ENCODE measurements at regions not wholly inside any gene's neighbourhood (a gene's known extent, or its start where the extent isn't known, plus 50 kb on each side); places are given as distances from the start of the nearest gene placed in this dataset.

DNA sequence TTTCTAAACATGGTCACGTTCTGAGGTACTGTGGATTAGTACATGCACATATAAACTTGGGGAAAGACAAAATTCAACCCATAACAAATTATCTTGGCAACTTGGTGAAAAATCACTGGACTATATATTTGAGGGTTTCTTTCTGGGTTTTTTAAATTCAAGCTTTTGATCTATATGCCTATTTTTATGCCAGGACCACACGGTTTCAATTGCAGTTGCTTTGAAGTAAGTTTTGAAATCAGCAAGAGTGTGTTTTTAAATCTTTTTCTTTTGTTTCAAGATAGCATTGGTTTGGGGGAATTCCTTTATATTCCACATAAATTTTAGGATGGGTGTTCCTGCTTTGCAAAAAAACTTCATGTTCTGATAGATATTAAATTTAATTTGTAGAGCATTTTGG lies 406.4 kb upstream of the VWC2 start:
- CTCF ChIA-PET = no interaction called here
- no peaks in the 10 kb centered on the region for H3K9me2 ChIP-seq (ENCODE audit: insufficient read depth)
- POLR2A ChIA-PET = no interaction called here
- H3K4me3 ChIP-seq (replicated peaks in 1 of 2; ENCODE audit: low read depth in 1 of 2, low read length in 2 of 2) = no peak overlapping the region
- RAD21 ChIA-PET (ENCODE audit: low non-redundant PET in 1 of 2, low total read pairs in 2 of 2, uncharacterized antibody in 2 of 2, unreplicated experiment in 2 of 2) = no interaction called here
- H2AFZ ChIP-seq (ENCODE audit: low read depth, low read length, poor library complexity, severe bottlenecking) = no peak overlapping the region
- peaks cover 12 to 21% of the 10 kb centered on the region in 2 experiments; a peak in 2 of 4 replicates for H3K9me3 ChIP-seq (ENCODE audit: control insufficient read depth in 1 of 2, insufficient read depth in 1 of 2, low read depth in 1 of 2, low read length in 2 of 2)
- no peaks in the 10 kb centered on the region for H4K20me1 ChIP-seq (ENCODE audit: insufficient read depth)
- no peaks in the 10 kb centered on the region for H3K27me3 ChIP-seq (ENCODE audit: insufficient read depth, low read length)
- intact Hi-C loops (cut with micrococcal nuclease) = no loop called here
- DNase-seq (ENCODE audit: low read depth, low spot score) = no peak
- no peak for TF ChIP-seq SP1 (IDR thresholded peaks at IDR 0.05; ENCODE audit: low read depth)
- no peak for TF ChIP-seq SRF (IDR thresholded peaks at IDR 0.05; ENCODE audit: low read depth)
- TF ChIP-seq CEBPB (IDR thresholded peaks at IDR 0.05; ENCODE audit: low read depth) = no peak
- TF ChIP-seq EGR1 (IDR thresholded peaks at IDR 0.05; ENCODE audit: low read depth) = no peak
- TF ChIP-seq JUND (IDR thresholded peaks at IDR 0.05) = no peak
- TF ChIP-seq, protein P1, sequence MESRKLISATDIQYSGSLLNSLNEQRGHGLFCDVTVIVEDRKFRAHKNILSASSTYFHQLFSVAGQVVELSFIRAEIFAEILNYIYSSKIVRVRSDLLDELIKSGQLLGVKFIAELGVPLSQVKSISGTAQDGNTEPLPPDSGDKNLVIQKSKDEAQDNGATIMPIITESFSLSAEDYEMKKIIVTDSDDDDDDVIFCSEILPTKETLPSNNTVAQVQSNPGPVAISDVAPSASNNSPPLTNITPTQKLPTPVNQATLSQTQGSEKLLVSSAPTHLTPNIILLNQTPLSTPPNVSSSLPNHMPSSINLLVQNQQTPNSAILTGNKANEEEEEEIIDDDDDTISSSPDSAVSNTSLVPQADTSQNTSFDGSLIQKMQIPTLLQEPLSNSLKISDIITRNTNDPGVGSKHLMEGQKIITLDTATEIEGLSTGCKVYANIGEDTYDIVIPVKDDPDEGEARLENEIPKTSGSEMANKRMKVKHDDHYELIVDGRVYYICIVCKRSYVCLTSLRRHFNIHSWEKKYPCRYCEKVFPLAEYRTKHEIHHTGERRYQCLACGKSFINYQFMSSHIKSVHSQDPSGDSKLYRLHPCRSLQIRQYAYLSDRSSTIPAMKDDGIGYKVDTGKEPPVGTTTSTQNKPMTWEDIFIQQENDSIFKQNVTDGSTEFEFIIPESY (IDR thresholded peaks at IDR 0.05; ENCODE audit: extremely low read depth, insufficient replicate concordance, low read length) = no peak
- TF ChIP-seq ZFX (IDR thresholded peaks at IDR 0.05) = no peak
- TF ChIP-seq TCF7L2 (IDR thresholded peaks at IDR 0.05; ENCODE audit: borderline replicate concordance, extremely low read depth, insufficient read depth, insufficient read length) = no peak
- TF ChIP-seq EZH2phosphoT487 (IDR thresholded peaks at IDR 0.05; ENCODE audit: borderline replicate concordance) = no peak
- no peak for TF ChIP-seq FOSL1 (IDR thresholded peaks at IDR 0.05; ENCODE audit: low read depth)
- TF ChIP-seq, protein P2, sequence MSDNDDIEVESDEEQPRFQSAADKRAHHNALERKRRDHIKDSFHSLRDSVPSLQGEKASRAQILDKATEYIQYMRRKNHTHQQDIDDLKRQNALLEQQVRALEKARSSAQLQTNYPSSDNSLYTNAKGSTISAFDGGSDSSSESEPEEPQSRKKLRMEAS (IDR thresholded peaks at IDR 0.05) = no peak
- no peak for TF ChIP-seq ELF1 (IDR thresholded peaks at IDR 0.05; ENCODE audit: borderline replicate concordance, low read depth)
- no peak for TF ChIP-seq ZNF274 (IDR thresholded peaks at IDR 0.05; ENCODE audit: low read depth, low read length)
- no peak for TF ChIP-seq CBX3 (IDR thresholded peaks at IDR 0.05; ENCODE audit: low read depth)
- no peak for TF ChIP-seq POLR2AphosphoS5 (IDR thresholded peaks at IDR 0.05; ENCODE audit: low read depth, low read length)
- no peak for TF ChIP-seq RAD21 (IDR thresholded peaks at IDR 0.05; ENCODE audit: low read depth)
- TF ChIP-seq POLR2A (IDR thresholded peaks at IDR 0.05; ENCODE audit: borderline replicate concordance, extremely low read depth, insufficient read depth, insufficient read length) = no peak
- TF ChIP-seq EZH2 (IDR thresholded peaks at IDR 0.05) = no peak
- TF ChIP-seq SIN3A (IDR thresholded peaks at IDR 0.05; ENCODE audit: low read depth) = no peak
- no peak overlapping the region for H3K4me2 ChIP-seq (ENCODE audit: low read length)
- no peak overlapping the region for H3K9ac ChIP-seq (ENCODE audit: low read length)
- no peaks in the 10 kb centered on the region for H3K36me3 ChIP-seq (ENCODE audit: control insufficient read depth in 1 of 2, insufficient read depth in 2 of 2, low read length in 2 of 2)
- no peaks in the 10 kb centered on the region for H3K4me1 ChIP-seq (ENCODE audit: control insufficient read depth in 1 of 2, insufficient read depth in 2 of 2, low read length in 2 of 2)
- no TSS peak for BruUV-seq (replicated peaks)
- no peaks in the 10 kb centered on the region for H3K79me2 ChIP-seq (ENCODE audit: insufficient read depth, low read length)
- no peak for ATAC-seq
- no peak overlapping the region for H3K27ac ChIP-seq (ENCODE audit: low read depth, low read length)
